RWPE2 (cell line): ENCODE measurements at regions not wholly inside any gene's neighbourhood (a gene's known extent, or its start where the extent isn't known, plus 50 kb on each side); places are given as distances from the start of the nearest gene placed in this dataset.

Source experiments
- ATAC-seq: fragments of 200-7000 bp; cut with Tn5 transposase; 3 replicates; pipeline ENCODE4 v1.9.1; 2021; ENCODE audit warnings: low read depth
- DNase-seq: peaks from one replicate; pipeline ENCODE4 v3.0.0-alpha.2; 2020; ENCODE audit warnings: low spot score
- H3K27ac ChIP-seq: fragments of 450-650 bp; 2 replicates; pipeline ENCODE4 v1.5.1; 2017; ENCODE audit warnings: mild to moderate bottlenecking; ENCODE audit not compliant: poor library complexity, severe bottlenecking
- H3K27me3 ChIP-seq: fragments of 250-450 bp; sonication (Bioruptor Pico); 2 replicates; pipeline ENCODE4 v1.5.1; 2021; ENCODE audit warnings: mild to moderate bottlenecking, moderate library complexity; ENCODE audit not compliant: insufficient read depth, poor library complexity, severe bottlenecking
- H3K36me3 ChIP-seq: fragments of 250-450 bp; sonication (Bioruptor Pico); 2 replicates; pipeline ENCODE4 v1.5.1; 2020; ENCODE audit warnings: low read depth, mild to moderate bottlenecking, moderate library complexity
- H3K4me1 ChIP-seq: fragments of 250-450 bp; sonication (Bioruptor Pico); 2 replicates; pipeline ENCODE4 v1.5.1; 2021; ENCODE audit warnings: mild to moderate bottlenecking, moderate library complexity; ENCODE audit not compliant: insufficient read depth, poor library complexity, severe bottlenecking
- H3K4me3 ChIP-seq: fragments of 250-450 bp; sonication (Bioruptor Pico); 2 replicates; pipeline ENCODE4 v1.5.1; 2021; ENCODE audit warnings: mild to moderate bottlenecking, moderate library complexity; ENCODE audit not compliant: severe bottlenecking
- H3K9me3 ChIP-seq: fragments of 250-450 bp; sonication (Bioruptor Pico); 2 replicates; pipeline ENCODE4 v1.5.1; 2021; ENCODE audit warnings: mild to moderate bottlenecking, moderate library complexity; ENCODE audit not compliant: severe bottlenecking
- CTCF ChIP-seq: fragments of 450-650 bp; IDR thresholded peaks from one replicate; pipeline ENCODE4 v1.5.1; 2017; ENCODE audit warnings: mild to moderate bottlenecking, moderate library complexity; ENCODE audit not compliant: poor library complexity, severe bottlenecking

DNA sequence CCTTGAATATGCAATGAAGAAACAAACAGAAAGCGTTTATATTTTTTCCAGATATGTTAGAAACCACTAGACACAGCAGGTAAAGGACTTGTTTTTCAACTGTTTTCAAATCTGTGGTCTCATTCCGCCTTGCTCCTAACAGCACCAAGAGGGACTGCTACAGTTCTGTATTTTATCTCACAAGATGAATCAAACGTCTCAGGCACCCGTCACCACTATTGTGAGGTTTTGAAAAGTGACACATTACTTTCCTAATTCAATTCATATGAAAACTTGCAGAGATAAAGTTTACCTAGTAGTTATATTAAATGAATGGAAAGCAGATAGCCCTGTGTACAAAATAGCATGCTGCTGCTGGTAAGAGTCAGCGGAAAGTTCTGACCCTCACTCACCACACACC lies 386.3 kb downstream of the ETS1 start:
- H3K36me3 ChIP-seq: no peaks in the 10 kb centered on the region
- ATAC-seq (no peak), DNase-seq (no peak)
- H3K4me1 ChIP-seq: peaks cover 7% of the 10 kb centered on the region
- no peak overlapping the region for H3K27ac ChIP-seq
- H3K27me3 ChIP-seq: no peaks in the 10 kb centered on the region
- TF ChIP-seq CTCF: no peak
- H3K9me3 ChIP-seq: no peaks in the 10 kb centered on the region
- H3K4me3 ChIP-seq: no peak overlapping the region

GRCh38 chr11:128200467-128200866 lies 386.9 kb downstream of the ETS1 start:
- no peak for TF ChIP-seq CTCF

GRCh38 chr11:128198216-128198772 lies 389.1 kb downstream of the ETS1 start:
- no peak for TF ChIP-seq CTCF
- ATAC-seq: no peak
- Histone ChIP-seq H3K9me3 (no peaks in the 10 kb centered on the region), H3K4me1 (peaks cover 15% of the 10 kb centered on the region), H3K27me3 (no peaks in the 10 kb centered on the region), H3K36me3 (no peaks in the 10 kb centered on the region), H3K27ac (peak overlapping the region; percentile 32), H3K4me3 (no peak overlapping the region)
- no peak for DNase-seq

More at GRCh38 chr11:128200467-128200866, 386.9 kb downstream of the ETS1 start:
- Histone ChIP-seq H3K4me1 (peaks cover 10% of the 10 kb centered on the region), H3K27ac (no peak overlapping the region), H3K27me3 (no peaks in the 10 kb centered on the region), H3K4me3 (no peak overlapping the region), H3K36me3 (no peaks in the 10 kb centered on the region), H3K9me3 (no peaks in the 10 kb centered on the region)
- ATAC-seq: no peak
- DNase-seq: no peak

GRCh38 chr11:128196235-128196634 lies 391.1 kb downstream of the ETS1 start:
- TF ChIP-seq CTCF: no peak
- peak overlapping the region; percentile 19 for H3K27ac ChIP-seq
- no peak for ATAC-seq
- H3K4me1 ChIP-seq: peaks cover 15% of the 10 kb centered on the region
- H3K4me3 ChIP-seq: no peak overlapping the region
- no peaks in the 10 kb centered on the region for H3K27me3 ChIP-seq
- H3K9me3 ChIP-seq: no peaks in the 10 kb centered on the region
- H3K36me3 ChIP-seq: no peaks in the 10 kb centered on the region
- no peak for DNase-seq

- Histone ChIP-seq H3K27ac (peak overlapping the region; percentile 19), H3K36me3 (no peaks in the 10 kb centered on the region), H3K4me1 (peaks cover 15% of the 10 kb centered on the region), H3K4me3 (no peak overlapping the region), H3K9me3 (no peaks in the 10 kb centered on the region), H3K27me3 (no peaks in the 10 kb centered on the region)
- ATAC-seq (no peak), DNase-seq (no peak)
- TF ChIP-seq CTCF: no peak
Observed at GRCh38 chr11:128195756-128196155, 391.6 kb downstream of the ETS1 start.
